Activated naive CD4-positive, alpha-beta T cell treated with anti-CD3 and anti-CD28 coated beads, Interleukin-2, amount 50 U/mL, for 24 hours (primary cell): ENCODE measurements at regions not wholly inside any gene's neighbourhood (a gene's known extent, or its start where the extent isn't known, plus 50 kb on each side); places are given as distances from the start of the nearest gene placed in this dataset.

ENCODE experiments used
- H3K27ac Mint-ChIP-seq: one replicate; pipeline ENCODE4 v1.8.0; 2021; ENCODE audit warnings: mild to moderate bottlenecking, mixed read lengths
- H3K27me3 Mint-ChIP-seq: one replicate; pipeline ENCODE4 v1.8.0; 2021; ENCODE audit warnings: mixed read lengths
- H3K36me3 Mint-ChIP-seq: one replicate; pipeline ENCODE4 v1.8.0; 2021; ENCODE audit warnings: mixed read lengths
- H3K4me1 Mint-ChIP-seq: one replicate; pipeline ENCODE4 v1.8.0; 2021; ENCODE audit warnings: mixed read lengths
- H3K4me3 Mint-ChIP-seq: one replicate; pipeline ENCODE4 v1.8.0; 2021; ENCODE audit warnings: mild to moderate bottlenecking, mixed read lengths
- H3K9me3 Mint-ChIP-seq: one replicate; pipeline ENCODE4 v1.8.0; 2021; ENCODE audit warnings: mixed read lengths

DNA sequence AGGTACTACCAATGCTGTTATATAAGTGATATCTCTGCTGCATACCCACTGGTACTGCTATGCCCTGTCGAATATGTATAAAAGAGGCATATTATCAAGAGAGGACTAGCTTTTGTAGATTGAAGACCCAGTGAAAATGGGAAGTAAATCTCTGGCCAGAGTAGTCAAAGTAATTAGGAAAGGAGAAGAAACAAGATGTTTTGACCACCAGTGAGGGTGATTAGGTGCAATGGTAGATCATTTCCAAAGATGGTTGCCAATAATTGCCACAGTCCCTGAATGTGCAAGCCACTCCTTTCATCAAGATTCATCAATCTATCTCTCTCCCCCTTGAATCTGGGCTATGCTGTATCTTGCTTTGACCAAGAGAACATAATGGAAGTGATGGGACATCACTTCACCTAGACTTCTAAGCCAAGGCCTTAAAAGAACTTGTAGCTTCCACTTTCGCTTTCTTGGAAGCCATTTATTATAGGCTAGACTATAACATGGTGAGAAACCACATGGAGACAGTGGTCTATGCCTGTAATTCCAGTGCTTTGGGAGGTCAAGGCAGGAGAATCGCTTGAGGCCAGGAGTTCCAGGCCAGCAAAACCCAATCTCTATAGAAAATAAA, 52.6 kb upstream of the ST8SIA6 start:
- peaks cover 3% of the 10 kb centered on the region for H3K36me3 Mint-ChIP-seq
- peak overlapping the region; percentile 71 for H3K4me3 Mint-ChIP-seq
- H3K9me3 Mint-ChIP-seq, result peaks cover 10% of the 10 kb centered on the region
- H3K4me1 Mint-ChIP-seq, result peaks cover 67% of the 10 kb centered on the region
- H3K27ac Mint-ChIP-seq, result peak overlapping the region; percentile 85
- no peaks in the 10 kb centered on the region for H3K27me3 Mint-ChIP-seq

DNA sequence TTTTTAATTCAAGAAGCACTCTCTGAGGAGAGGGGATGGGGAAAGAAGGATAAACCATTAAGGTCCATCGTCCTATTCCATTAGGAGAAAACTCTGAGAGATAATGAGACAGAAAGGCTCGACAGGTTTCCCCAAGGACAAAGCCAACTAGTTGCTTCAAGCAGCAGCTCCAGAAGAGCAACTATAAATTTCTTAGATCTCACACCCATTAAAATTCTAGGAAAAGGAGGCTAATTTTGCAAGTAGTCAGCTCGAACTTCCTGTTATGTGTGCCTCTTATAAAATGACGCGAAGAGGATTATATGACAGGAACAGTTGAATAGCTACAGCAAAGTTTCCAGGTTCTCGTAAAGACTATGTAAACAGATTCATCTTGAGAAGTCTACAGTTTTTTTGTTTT, 52.0 kb upstream of the ST8SIA6 start:
- H3K9me3 Mint-ChIP-seq, result peaks cover 10% of the 10 kb centered on the region
- H3K27ac Mint-ChIP-seq, result peak overlapping the region; percentile 85
- peaks cover 5% of the 10 kb centered on the region for H3K36me3 Mint-ChIP-seq
- peak overlapping the region; percentile 64 for H3K4me3 Mint-ChIP-seq
- peaks cover 67% of the 10 kb centered on the region for H3K4me1 Mint-ChIP-seq
- no peaks in the 10 kb centered on the region for H3K27me3 Mint-ChIP-seq

DNA sequence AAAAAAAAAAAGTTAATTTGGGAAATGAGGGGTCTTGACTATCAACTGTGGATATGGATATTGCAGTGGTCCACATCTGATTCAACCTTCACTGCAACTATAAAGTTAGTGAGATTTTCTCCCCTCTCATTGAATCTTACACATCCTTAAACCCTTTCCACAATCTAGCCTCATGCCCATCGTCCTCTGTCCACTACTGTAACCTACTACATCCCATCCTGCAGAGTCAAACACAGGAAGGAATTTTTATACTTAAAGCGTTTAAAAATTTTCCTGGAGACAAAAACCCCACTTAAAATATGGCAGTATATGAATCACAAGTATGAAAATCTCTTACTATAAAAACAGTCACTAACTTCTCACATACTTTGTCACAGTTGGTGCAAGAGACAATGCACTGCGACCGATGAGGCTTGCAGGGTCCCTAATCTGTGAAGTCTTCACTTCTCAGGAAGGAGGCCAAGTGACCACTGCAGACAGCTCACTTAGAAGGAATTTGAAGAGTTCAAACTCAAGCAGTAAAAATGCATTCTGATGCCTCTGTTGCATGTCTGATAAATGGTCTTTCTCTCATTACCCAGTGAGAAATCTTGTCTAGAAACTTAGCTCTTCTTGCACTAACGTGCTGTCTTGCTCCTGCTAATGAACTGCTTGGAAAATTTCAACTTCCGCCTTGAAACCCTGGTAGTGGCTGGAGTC, 50.3 kb upstream of the ST8SIA6 start:
- Mint-ChIP-seq H3K4me1 (peaks cover 63% of the 10 kb centered on the region), H3K27me3 (no peaks in the 10 kb centered on the region), H3K36me3 (peaks cover 5% of the 10 kb centered on the region), H3K9me3 (peaks cover 10% of the 10 kb centered on the region), H3K4me3 (peak overlapping the region; percentile 28), H3K27ac (peak overlapping the region; percentile 38)
